CD4-positive, alpha-beta T cell treated with Interleukin-6 at 100 ng/mL for 8 hours (primary cell): ENCODE measurements at regions not wholly inside any gene's neighbourhood (a gene's known extent, or its start where the extent isn't known, plus 50 kb on each side); places are given as distances from the start of the nearest gene placed in this dataset.

Source experiments
- DNase-seq: peaks from one replicate; pipeline ENCODE4 v3.0.0-alpha.2; 2020; ENCODE audit warnings: mixed read lengths, low spot score

- no peak for DNase-seq
Measured at GRCh38 chr2:201969241-201969937, 64.3 kb upstream of the FZD7 start.

- no peak for DNase-seq
Measured at GRCh38 chr2:201969938-201970785, 63.5 kb upstream of the FZD7 start.

- DNase-seq = no peak
Measured at GRCh38 chr2:201970786-201971108, 62.9 kb upstream of the FZD7 start.

GRCh38 chr2:201971531-201972228 is 62.0 kb upstream of the FZD7 start:
- no peak for DNase-seq

- DNase-seq = no peak
Measured at GRCh38 chr2:201972621-201973255, 60.9 kb upstream of the FZD7 start.

- no peak for DNase-seq
Measured at GRCh38 chr2:201973305-201973928, 60.2 kb upstream of the FZD7 start.

GRCh38 chr2:201974171-201975100 is 59.2 kb upstream of the FZD7 start:
- no peak for DNase-seq

- no peak for DNase-seq
Measured at GRCh38 chr2:201975434-201975833, 58.2 kb upstream of the FZD7 start.

- DNase-seq = no peak
Measured at GRCh38 chr2:201975964-201976612, 57.6 kb upstream of the FZD7 start.

GRCh38 chr2:201977651-201978050 is 56.0 kb upstream of the FZD7 start:
- DNase-seq = no peak

- DNase-seq = no peak
Measured at GRCh38 chr2:201978333-201978732, 55.3 kb upstream of the FZD7 start.

- DNase-seq = no peak
Measured at GRCh38 chr2:201978986-201979385, 54.7 kb upstream of the FZD7 start.

- DNase-seq = no peak
Measured at GRCh38 chr2:201980389-201980821, 53.2 kb upstream of the FZD7 start.

- no peak for DNase-seq
Measured at GRCh38 chr2:201980946-201981345, 52.7 kb upstream of the FZD7 start.

- DNase-seq = no peak
Measured at GRCh38 chr2:201983174-201983573, 50.5 kb upstream of the FZD7 start.

GRCh38 chr2:201983800-201984199 is 49.9 kb upstream of the FZD7 start:
- DNase-seq = no peak
